NCI-H1417 (cell line): ENCODE measurements at regions not wholly inside any gene's neighbourhood (a gene's known extent, or its start where the extent isn't known, plus 50 kb on each side); places are given as distances from the start of the nearest gene placed in this dataset.
"Not testable (repeated sequence)": the region's sequence is repeated elsewhere in the genome, so short reads cannot be mapped to it uniquely, and the experiment has no call there.

Source experiments
- DNase-seq, 3 experiments: peaks; one replicate each; lab custom pipeline; 2025; lab: John Stamatoyannopoulos, UW

GRCh38 chr20:22529150-22530019, 55.0 kb downstream of the FOXA2 start:
- peak in 2 of 3 experiments; percentile 32 to 59 for DNase-seq

- DNase-seq = no peak
These were observed 57.8 kb downstream of the FOXA2 start for GRCh38 chr20:22526512-22527012.

- DNase-seq = no peak
These were observed 58.6 kb downstream of the FOXA2 start for GRCh38 chr20:22525821-22526220.

- DNase-seq = no peak
These were observed 59.1 kb downstream of the FOXA2 start for GRCh38 chr20:22525069-22525820.

- DNase-seq = no peak
These were observed 59.9 kb downstream of the FOXA2 start for GRCh38 chr20:22524393-22525015.

GRCh38 chr20:22523499-22524392, 60.6 kb downstream of the FOXA2 start:
- DNase-seq = no peak

- no peak for DNase-seq
These were observed 61.3 kb downstream of the FOXA2 start for GRCh38 chr20:22523128-22523498.

GRCh38 chr20:22522701-22523100, 61.7 kb downstream of the FOXA2 start:
- no peak for DNase-seq

GRCh38 chr20:22521940-22522339, 62.4 kb downstream of the FOXA2 start:
- DNase-seq = not testable (repeated sequence)

GRCh38 chr20:22520381-22520780, 64.0 kb downstream of the FOXA2 start:
- DNase-seq = no peak

GRCh38 chr20:22515264-22515663, 69.1 kb downstream of the FOXA2 start:
- no peak for DNase-seq

- no peak for DNase-seq
These were observed 70.8 kb downstream of the FOXA2 start for GRCh38 chr20:22513574-22513973.

GRCh38 chr20:22512911-22513489, 71.4 kb downstream of the FOXA2 start:
- peak in 1 of 3 experiments; percentile 49 for DNase-seq

- DNase-seq = peak in 2 of 3 experiments; percentile 83 to 92
These were observed 72.1 kb downstream of the FOXA2 start for GRCh38 chr20:22511943-22512910.

- DNase-seq = no peak
These were observed 74.6 kb downstream of the FOXA2 start for GRCh38 chr20:22509843-22510147.

GRCh38 chr20:22509090-22509842, 75.1 kb downstream of the FOXA2 start:
- no peak for DNase-seq

- DNase-seq = no peak
These were observed 75.9 kb downstream of the FOXA2 start for GRCh38 chr20:22508426-22508825.

- peak in 1 of 3 experiments; percentile 28 for DNase-seq
These were observed 77.0 kb downstream of the FOXA2 start for GRCh38 chr20:22507240-22507961.

GRCh38 chr20:22506827-22507226, 77.5 kb downstream of the FOXA2 start:
- DNase-seq = no peak
